Panc1 (cell line): ENCODE measurements at regions not wholly inside any gene's neighbourhood (a gene's known extent, or its start where the extent isn't known, plus 50 kb on each side); places are given as distances from the start of the nearest gene placed in this dataset.

Source experiments
- CTCF ChIP-seq: fragments of 450-650 bp; IDR thresholded peaks from 2 replicates; pipeline ENCODE4 v1.5.1; 2017; ENCODE audit warnings: mild to moderate bottlenecking
- POLR2AphosphoS5 ChIP-seq: IDR thresholded peaks from 2 replicates; pipeline ENCODE4 v1.6.1; 2012; ENCODE audit warnings: mild to moderate bottlenecking, low read depth, low read length, moderate library complexity
- REST ChIP-seq, 2 experiments: IDR thresholded peaks; 2 replicates each; pipeline ENCODE4 v1.6.1; 2011 to 2012; ENCODE audit warnings: low read depth in 2 of 2, control low read depth in 1 of 2, low read length in 1 of 2, mild to moderate bottlenecking in 1 of 2, moderate library complexity in 1 of 2; ENCODE audit not compliant: insufficient read depth in 1 of 2
- SIN3A ChIP-seq: IDR thresholded peaks from 2 replicates; pipeline ENCODE4 v1.6.1; 2012; ENCODE audit warnings: low read depth, mild to moderate bottlenecking, low read length, moderate library complexity, borderline replicate concordance; ENCODE audit not compliant: insufficient read depth
- TCF7L2 ChIP-seq: IDR thresholded peaks from 2 replicates; pipeline ENCODE4 v1.6.1; 2011; ENCODE audit warnings: mild to moderate bottlenecking, low read depth, low read length, inconsistent platforms

GRCh38 chr5:153039501-153039900 lies 451.0 kb upstream of the GRIA1 start:
- TF ChIP-seq CTCF (no peak), REST (IDR thresholded peaks at IDR 0.05; ENCODE audit: insufficient read depth in 1 of 2, low read depth in 2 of 2, low read length in 1 of 2) (no peak), POLR2AphosphoS5 (no peak), SIN3A (no peak), TCF7L2 (no peak)
